ENCODE measurements at regions not wholly inside any gene's neighbourhood (a gene's known extent, or its start where the extent isn't known, plus 50 kb on each side); places are given as distances from the start of the nearest gene placed in this dataset.

DNA sequence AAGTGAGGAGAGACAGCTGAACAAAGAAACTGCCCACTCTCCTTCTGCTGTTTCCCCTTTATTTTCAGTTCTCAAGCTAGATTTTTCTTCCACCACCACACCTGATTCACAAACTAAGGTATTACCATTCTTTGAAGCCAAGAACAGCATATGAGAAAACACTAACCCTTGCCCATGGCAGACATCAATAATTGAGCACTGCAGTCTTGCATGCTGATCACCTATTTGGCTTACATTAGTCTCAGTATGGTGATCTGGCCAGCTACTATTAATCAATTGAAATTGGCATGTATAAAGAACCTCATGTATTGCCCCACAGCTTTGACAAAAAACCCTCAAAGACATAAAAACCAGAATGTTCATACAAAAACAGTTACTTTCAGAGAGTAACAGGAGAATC lies 166.3 kb downstream of the SAMD5 start:
- TF ChIP-seq, protein P1, sequence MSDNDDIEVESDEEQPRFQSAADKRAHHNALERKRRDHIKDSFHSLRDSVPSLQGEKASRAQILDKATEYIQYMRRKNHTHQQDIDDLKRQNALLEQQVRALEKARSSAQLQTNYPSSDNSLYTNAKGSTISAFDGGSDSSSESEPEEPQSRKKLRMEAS (IDR thresholded peaks at IDR 0.05): no peak
- TF ChIP-seq, protein P2, sequence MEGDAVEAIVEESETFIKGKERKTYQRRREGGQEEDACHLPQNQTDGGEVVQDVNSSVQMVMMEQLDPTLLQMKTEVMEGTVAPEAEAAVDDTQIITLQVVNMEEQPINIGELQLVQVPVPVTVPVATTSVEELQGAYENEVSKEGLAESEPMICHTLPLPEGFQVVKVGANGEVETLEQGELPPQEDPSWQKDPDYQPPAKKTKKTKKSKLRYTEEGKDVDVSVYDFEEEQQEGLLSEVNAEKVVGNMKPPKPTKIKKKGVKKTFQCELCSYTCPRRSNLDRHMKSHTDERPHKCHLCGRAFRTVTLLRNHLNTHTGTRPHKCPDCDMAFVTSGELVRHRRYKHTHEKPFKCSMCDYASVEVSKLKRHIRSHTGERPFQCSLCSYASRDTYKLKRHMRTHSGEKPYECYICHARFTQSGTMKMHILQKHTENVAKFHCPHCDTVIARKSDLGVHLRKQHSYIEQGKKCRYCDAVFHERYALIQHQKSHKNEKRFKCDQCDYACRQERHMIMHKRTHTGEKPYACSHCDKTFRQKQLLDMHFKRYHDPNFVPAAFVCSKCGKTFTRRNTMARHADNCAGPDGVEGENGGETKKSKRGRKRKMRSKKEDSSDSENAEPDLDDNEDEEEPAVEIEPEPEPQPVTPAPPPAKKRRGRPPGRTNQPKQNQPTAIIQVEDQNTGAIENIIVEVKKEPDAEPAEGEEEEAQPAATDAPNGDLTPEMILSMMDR (IDR thresholded peaks at IDR 0.05 in 2 of 3, conservative IDR thresholded peaks at IDR 0.05 in 1 of 3; ENCODE audit: borderline replicate concordance in 1 of 3, insufficient read depth in 1 of 3, low read depth in 2 of 3, low read length in 2 of 3): no peak
- TF ChIP-seq, protein P3, sequence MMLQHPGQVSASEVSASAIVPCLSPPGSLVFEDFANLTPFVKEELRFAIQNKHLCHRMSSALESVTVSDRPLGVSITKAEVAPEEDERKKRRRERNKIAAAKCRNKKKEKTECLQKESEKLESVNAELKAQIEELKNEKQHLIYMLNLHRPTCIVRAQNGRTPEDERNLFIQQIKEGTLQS (IDR thresholded peaks at IDR 0.05): no peak
- no peak for TF ChIP-seq ZNF274 (IDR thresholded peaks at IDR 0.05; ENCODE audit: low read depth, low read length)
- TF ChIP-seq EZH2 (IDR thresholded peaks at IDR 0.05): no peak
